PFSK-1 (cell line): ENCODE measurements at regions not wholly inside any gene's neighbourhood (a gene's known extent, or its start where the extent isn't known, plus 50 kb on each side); places are given as distances from the start of the nearest gene placed in this dataset.

Experiments used
- POLR2AphosphoS5 ChIP-seq: IDR thresholded peaks from 2 replicates; pipeline ENCODE4 v1.6.1; 2012; ENCODE audit warnings: low read depth, mild to moderate bottlenecking, control low read depth, low read length, moderate library complexity
- TF ChIP-seq, protein P1 (sequence below), 2 experiments: IDR thresholded peaks; 2 replicates each; pipeline versions ENCODE4 v1.6.1 to v1.8.0; 2011 to 2012; ENCODE audit warnings: low read depth in 2 of 2, low read length in 2 of 2, control low read depth in 1 of 2, inconsistent platforms in 1 of 2, mild to moderate bottlenecking in 1 of 2, moderate library complexity in 1 of 2; ENCODE audit not compliant: insufficient read depth in 1 of 2

DNA sequence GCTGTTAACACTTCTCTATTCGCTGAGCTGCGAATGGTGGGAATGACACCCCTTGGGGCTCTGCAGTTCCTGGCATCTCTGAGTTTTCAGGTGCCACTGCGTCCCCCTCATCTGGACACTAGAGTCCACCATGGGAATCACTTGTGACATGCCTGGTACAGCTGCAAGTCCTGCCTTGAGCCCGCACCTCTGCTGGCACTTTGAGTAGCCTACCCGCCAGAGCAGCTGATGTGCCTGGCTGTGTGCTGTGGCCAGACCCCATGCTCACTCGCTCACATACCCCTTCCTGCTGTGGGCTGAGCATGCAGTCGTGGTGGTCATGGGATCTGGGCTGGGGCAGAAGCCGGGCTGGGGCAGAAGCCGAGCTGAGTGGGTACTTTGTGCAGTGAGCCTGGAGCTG, 117.6 kb downstream of the RND3 start:
- TF ChIP-seq, protein P1, sequence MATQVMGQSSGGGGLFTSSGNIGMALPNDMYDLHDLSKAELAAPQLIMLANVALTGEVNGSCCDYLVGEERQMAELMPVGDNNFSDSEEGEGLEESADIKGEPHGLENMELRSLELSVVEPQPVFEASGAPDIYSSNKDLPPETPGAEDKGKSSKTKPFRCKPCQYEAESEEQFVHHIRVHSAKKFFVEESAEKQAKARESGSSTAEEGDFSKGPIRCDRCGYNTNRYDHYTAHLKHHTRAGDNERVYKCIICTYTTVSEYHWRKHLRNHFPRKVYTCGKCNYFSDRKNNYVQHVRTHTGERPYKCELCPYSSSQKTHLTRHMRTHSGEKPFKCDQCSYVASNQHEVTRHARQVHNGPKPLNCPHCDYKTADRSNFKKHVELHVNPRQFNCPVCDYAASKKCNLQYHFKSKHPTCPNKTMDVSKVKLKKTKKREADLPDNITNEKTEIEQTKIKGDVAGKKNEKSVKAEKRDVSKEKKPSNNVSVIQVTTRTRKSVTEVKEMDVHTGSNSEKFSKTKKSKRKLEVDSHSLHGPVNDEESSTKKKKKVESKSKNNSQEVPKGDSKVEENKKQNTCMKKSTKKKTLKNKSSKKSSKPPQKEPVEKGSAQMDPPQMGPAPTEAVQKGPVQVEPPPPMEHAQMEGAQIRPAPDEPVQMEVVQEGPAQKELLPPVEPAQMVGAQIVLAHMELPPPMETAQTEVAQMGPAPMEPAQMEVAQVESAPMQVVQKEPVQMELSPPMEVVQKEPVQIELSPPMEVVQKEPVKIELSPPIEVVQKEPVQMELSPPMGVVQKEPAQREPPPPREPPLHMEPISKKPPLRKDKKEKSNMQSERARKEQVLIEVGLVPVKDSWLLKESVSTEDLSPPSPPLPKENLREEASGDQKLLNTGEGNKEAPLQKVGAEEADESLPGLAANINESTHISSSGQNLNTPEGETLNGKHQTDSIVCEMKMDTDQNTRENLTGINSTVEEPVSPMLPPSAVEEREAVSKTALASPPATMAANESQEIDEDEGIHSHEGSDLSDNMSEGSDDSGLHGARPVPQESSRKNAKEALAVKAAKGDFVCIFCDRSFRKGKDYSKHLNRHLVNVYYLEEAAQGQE (IDR thresholded peaks at IDR 0.05; ENCODE audit: insufficient read depth in 1 of 2, low read depth in 2 of 2, low read length in 2 of 2): no peak
- TF ChIP-seq POLR2AphosphoS5: no peak
